ENCODE measurements at regions not wholly inside any gene's neighbourhood (a gene's known extent, or its start where the extent isn't known, plus 50 kb on each side); places are given as distances from the start of the nearest gene placed in this dataset.
"Not testable (repeated sequence)": the region's sequence is repeated elsewhere in the genome, so short reads cannot be mapped to it uniquely, and the experiment has no call there.

GRCh38 chr18:76708071-76708721 is 114.2 kb upstream of the ZNF236 start:
- no peak overlapping the region for H3K27ac ChIP-seq

GRCh38 chr18:76707534-76707933 is 114.8 kb upstream of the ZNF236 start:
- Histone ChIP-seq H3K27ac (no peak overlapping the region), H3K9me3 (no peaks in the 10 kb centered on the region), H4K20me1 (no peaks in the 10 kb centered on the region), H3K36me3 (no peaks in the 10 kb centered on the region), H3K4me2 (no peak overlapping the region), H3K4me3 (no peak overlapping the region), H3K9ac (no peak overlapping the region), H3K27me3 (no peaks in the 10 kb centered on the region), H3K4me1 (no peaks in the 10 kb centered on the region)
- no peak for TF ChIP-seq Cebpa-rat (IDR thresholded peaks at IDR 0.05)

More at GRCh38 chr18:76708071-76708721, 114.2 kb upstream of the ZNF236 start:
- H3K4me2 ChIP-seq, result no peak overlapping the region
- H3K9me3 ChIP-seq, result no peaks in the 10 kb centered on the region
- no peaks in the 10 kb centered on the region for H3K4me1 ChIP-seq
- H3K27me3 ChIP-seq, result no peaks in the 10 kb centered on the region
- no peaks in the 10 kb centered on the region for H4K20me1 ChIP-seq
- H3K9ac ChIP-seq, result no peak overlapping the region
- no peak overlapping the region for H3K4me3 ChIP-seq
- no peaks in the 10 kb centered on the region for H3K36me3 ChIP-seq
- TF ChIP-seq Cebpa-rat (IDR thresholded peaks at IDR 0.05), result no peak

GRCh38 chr18:76704589-76704988 is 117.8 kb upstream of the ZNF236 start:
- H3K4me1 ChIP-seq, H3K9ac ChIP-seq, H4K20me1 ChIP-seq, H3K36me3 ChIP-seq, H3K4me3 ChIP-seq, H3K27me3 ChIP-seq, H3K27ac ChIP-seq, H3K4me2 ChIP-seq, H3K9me3 ChIP-seq: not testable (repeated sequence)

- Histone ChIP-seq H3K36me3 (no peaks in the 10 kb centered on the region), H3K27me3 (no peaks in the 10 kb centered on the region), H3K4me1 (no peaks in the 10 kb centered on the region), H3K4me2 (no peak overlapping the region), H3K9ac (no peak overlapping the region), H3K9me3 (no peaks in the 10 kb centered on the region), H3K27ac (no peak overlapping the region), H4K20me1 (no peaks in the 10 kb centered on the region), H3K4me3 (no peak overlapping the region)
- no peak for TF ChIP-seq Cebpa-rat (IDR thresholded peaks at IDR 0.05)
Measured at GRCh38 chr18:76699923-76700322, 122.4 kb upstream of the ZNF236 start.

GRCh38 chr18:76697441-76697901 is 124.9 kb upstream of the ZNF236 start:
- H3K27me3 ChIP-seq, result no peaks in the 10 kb centered on the region
- no peak for TF ChIP-seq Cebpa-rat (IDR thresholded peaks at IDR 0.05)
- H3K4me2 ChIP-seq, result no peak overlapping the region
- no peak overlapping the region for H3K4me3 ChIP-seq
- no peaks in the 10 kb centered on the region for H4K20me1 ChIP-seq
- H3K4me1 ChIP-seq, result no peaks in the 10 kb centered on the region
- no peak overlapping the region for H3K9ac ChIP-seq
- H3K36me3 ChIP-seq, result no peaks in the 10 kb centered on the region
- H3K9me3 ChIP-seq, result no peaks in the 10 kb centered on the region
- no peak overlapping the region for H3K27ac ChIP-seq

GRCh38 chr18:76691800-76692199 is 130.6 kb upstream of the ZNF236 start:
- no peak overlapping the region for H3K4me2 ChIP-seq

GRCh38 chr18:76689646-76690264 is 132.6 kb upstream of the ZNF236 start:
- H3K4me1 ChIP-seq, result no peaks in the 10 kb centered on the region
- no peaks in the 10 kb centered on the region for H3K9me3 ChIP-seq
- TF ChIP-seq Cebpa-rat (IDR thresholded peaks at IDR 0.05), result no peak

More at GRCh38 chr18:76691800-76692199, 130.6 kb upstream of the ZNF236 start:
- Histone ChIP-seq H3K9me3 (no peaks in the 10 kb centered on the region), H3K36me3 (no peaks in the 10 kb centered on the region), H4K20me1 (no peaks in the 10 kb centered on the region), H3K4me1 (no peaks in the 10 kb centered on the region), H3K4me3 (no peak overlapping the region), H3K27me3 (no peaks in the 10 kb centered on the region), H3K27ac (no peak overlapping the region), H3K9ac (no peak overlapping the region)
- no peak for TF ChIP-seq Cebpa-rat (IDR thresholded peaks at IDR 0.05)

GRCh38 chr18:76688724-76689472 is 133.5 kb upstream of the ZNF236 start:
- H3K9ac ChIP-seq, result no peak overlapping the region
- no peak overlapping the region for H3K27ac ChIP-seq
- no peaks in the 10 kb centered on the region for H3K4me1 ChIP-seq
- H4K20me1 ChIP-seq, result no peaks in the 10 kb centered on the region
- TF ChIP-seq Cebpa-rat (IDR thresholded peaks at IDR 0.05), result no peak
- H3K4me2 ChIP-seq, result no peak overlapping the region
- H3K4me3 ChIP-seq, result no peak overlapping the region
- H3K9me3 ChIP-seq, result no peaks in the 10 kb centered on the region
- H3K36me3 ChIP-seq, result no peaks in the 10 kb centered on the region
- no peaks in the 10 kb centered on the region for H3K27me3 ChIP-seq

More at GRCh38 chr18:76689646-76690264, 132.6 kb upstream of the ZNF236 start:
- H3K27me3 ChIP-seq, result no peaks in the 10 kb centered on the region
- H3K36me3 ChIP-seq, result no peaks in the 10 kb centered on the region
- H3K27ac ChIP-seq, result no peak overlapping the region
- no peak overlapping the region for H3K4me3 ChIP-seq
- no peak overlapping the region for H3K4me2 ChIP-seq
- no peak overlapping the region for H3K9ac ChIP-seq
- H4K20me1 ChIP-seq, result no peaks in the 10 kb centered on the region

GRCh38 chr18:76687304-76687962 is 134.9 kb upstream of the ZNF236 start:
- H3K27me3 ChIP-seq, result no peaks in the 10 kb centered on the region
- H4K20me1 ChIP-seq, result no peaks in the 10 kb centered on the region
- no peaks in the 10 kb centered on the region for H3K36me3 ChIP-seq
- H3K4me3 ChIP-seq, result no peak overlapping the region
- no peaks in the 10 kb centered on the region for H3K4me1 ChIP-seq
- no peak for TF ChIP-seq Cebpa-rat (IDR thresholded peaks at IDR 0.05)
- no peak overlapping the region for H3K27ac ChIP-seq
- no peak overlapping the region for H3K9ac ChIP-seq
- no peaks in the 10 kb centered on the region for H3K9me3 ChIP-seq
- no peak overlapping the region for H3K4me2 ChIP-seq
